Suppressor macrophage treated with lipopolysaccharide for 1 hour (primary cell): ENCODE measurements at regions not wholly inside any gene's neighbourhood (a gene's known extent, or its start where the extent isn't known, plus 50 kb on each side); places are given as distances from the start of the nearest gene placed in this dataset.

Experiments used
- DNase-seq, 3 donors: peaks; one replicate each; pipeline ENCODE4 v3.0.0-alpha.2; 2020 to 2022

- no peak for DNase-seq
Measured at GRCh38 chr2:212945526-212945925, 205.9 kb downstream of the IKZF2 start.

DNA sequence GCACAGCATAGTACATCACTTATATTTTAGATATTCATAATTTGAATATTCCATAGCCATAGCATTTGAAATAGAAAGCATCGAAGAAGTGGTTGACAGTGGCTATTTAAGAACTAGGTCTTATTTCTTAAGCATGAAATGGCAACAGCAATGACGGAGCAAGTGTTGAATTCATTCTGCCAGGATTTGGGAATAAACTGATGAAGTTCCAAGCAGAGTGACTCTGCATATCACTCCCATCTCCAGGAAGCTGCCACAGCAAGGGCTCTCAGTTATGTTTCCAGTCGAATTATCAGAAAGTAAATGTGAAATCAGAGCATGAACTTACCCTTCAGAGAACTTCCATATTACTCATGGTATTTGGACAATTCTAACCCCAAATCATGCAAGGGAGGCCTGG lies 208.1 kb downstream of the IKZF2 start:
- no peak for DNase-seq

DNA sequence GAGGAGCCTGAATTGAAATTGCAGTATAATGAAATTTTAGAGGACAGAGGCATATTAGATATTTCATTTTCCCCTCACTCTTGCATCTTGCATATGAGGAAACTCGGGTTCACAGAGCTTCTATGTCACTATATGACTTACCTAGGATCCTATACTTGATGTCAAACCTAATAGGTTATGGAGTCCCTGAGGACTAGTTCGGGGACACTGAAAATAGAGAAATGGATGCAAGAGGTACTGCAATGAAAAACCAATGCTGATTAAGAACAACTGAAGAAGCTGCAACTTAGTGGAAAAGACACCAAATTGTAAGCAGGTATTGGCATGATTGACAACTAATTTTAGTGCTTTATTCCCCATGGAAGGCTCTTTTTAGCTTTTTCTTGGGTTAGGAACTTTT lies 210.1 kb downstream of the IKZF2 start:
- DNase-seq = no peak

DNA sequence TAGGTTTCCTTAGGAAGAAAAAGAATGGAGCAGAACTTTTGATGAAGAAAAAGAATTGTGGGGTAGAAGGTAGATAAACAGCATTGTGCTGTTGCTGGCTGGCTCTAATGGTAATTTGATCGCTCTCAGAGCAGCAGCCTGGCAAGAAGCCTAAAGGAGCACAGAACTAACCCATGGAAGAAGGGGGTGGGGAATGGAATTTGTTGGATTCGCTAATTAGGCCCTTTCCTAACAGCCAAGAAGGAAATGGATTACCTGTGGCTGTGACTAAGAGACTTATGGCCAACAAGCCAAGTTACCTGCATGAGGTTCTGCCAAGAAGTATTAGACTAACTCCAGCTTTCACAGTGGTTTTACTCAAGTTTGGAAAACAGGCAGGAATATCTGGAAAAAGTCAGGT lies 210.6 kb downstream of the IKZF2 start:
- no peak for DNase-seq

- no peak for DNase-seq
Measured at GRCh38 chr2:212939777-212940531, 211.5 kb downstream of the IKZF2 start.

DNA sequence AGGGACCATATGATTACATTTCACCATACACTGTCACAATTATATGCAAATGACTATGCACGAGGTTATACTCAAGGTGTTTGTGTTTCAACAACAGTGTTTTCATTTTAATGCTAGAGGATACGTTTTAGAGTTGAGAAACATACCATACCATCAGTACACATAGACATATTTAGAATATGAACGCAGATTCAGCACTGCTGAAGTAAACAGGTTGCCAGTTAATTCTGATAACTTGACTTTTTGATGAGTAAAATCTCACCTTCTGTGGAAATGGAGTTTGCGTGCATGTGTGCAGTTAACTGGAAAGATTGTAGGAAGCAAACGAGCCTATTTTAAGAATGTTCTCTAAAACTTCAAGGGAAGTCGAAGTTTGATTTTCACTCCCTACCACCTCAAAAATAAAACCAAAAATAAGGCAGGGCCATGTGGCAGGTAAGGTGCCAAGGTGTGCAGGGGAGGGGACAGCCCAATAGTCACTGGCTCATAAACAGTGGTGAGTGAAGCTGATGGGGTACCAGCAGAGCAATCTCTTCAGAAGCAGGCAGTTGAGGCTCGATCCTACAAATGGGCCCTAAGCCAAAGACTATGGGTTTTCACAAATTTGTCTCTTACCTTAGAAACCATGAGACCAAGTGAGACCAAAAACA lies 213.1 kb downstream of the IKZF2 start:
- no peak for DNase-seq

GRCh38 chr2:212936572-212936971 lies 214.8 kb downstream of the IKZF2 start:
- no peak for DNase-seq

DNA sequence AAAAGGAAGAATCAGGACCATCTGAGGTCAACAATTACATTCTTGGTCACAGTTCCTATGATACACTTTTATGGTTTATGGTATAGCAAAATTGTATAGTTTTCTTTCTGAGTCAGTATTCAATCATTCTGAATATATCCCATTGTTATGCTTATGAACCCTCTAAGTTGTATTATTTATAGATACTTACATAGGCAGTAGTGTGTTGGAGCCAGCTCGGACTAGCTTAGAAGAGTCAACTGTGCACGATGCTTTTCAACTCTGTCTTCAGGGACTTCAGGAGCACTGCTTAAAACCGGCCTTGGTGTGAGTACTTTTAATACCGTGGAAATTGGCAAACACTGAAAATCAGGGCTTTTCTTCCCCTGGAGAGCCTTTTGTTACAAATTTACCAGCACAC lies 215.7 kb downstream of the IKZF2 start:
- no peak for DNase-seq

GRCh38 chr2:212931271-212931670 lies 220.1 kb downstream of the IKZF2 start:
- no peak for DNase-seq

- no peak for DNase-seq
Measured at GRCh38 chr2:212930556-212931260, 220.7 kb downstream of the IKZF2 start.

- DNase-seq = no peak
Measured at GRCh38 chr2:212929971-212930370, 221.4 kb downstream of the IKZF2 start.

GRCh38 chr2:212929116-212929515 lies 222.3 kb downstream of the IKZF2 start:
- no peak for DNase-seq

DNA sequence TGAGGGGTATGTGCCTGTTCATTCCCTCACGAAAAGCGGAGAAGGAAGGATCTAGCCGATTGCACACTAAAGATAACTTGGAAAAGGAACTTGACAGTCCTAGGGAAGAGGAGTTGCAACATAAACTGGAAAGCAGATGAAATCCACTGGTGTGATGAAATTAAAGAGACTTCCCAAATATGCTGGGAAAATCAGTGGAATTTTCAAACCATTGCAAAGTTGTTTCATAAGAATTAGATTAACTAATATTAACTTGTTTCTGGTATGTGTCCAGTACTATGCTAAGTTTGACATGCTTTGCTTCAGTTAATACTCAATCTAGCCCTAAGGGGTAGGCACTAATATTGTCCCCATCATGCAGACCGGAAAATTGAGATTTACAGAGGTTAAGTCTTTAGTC lies 222.7 kb downstream of the IKZF2 start:
- peak in 2 of 3 donors; percentile 2 to 7 for DNase-seq

DNA sequence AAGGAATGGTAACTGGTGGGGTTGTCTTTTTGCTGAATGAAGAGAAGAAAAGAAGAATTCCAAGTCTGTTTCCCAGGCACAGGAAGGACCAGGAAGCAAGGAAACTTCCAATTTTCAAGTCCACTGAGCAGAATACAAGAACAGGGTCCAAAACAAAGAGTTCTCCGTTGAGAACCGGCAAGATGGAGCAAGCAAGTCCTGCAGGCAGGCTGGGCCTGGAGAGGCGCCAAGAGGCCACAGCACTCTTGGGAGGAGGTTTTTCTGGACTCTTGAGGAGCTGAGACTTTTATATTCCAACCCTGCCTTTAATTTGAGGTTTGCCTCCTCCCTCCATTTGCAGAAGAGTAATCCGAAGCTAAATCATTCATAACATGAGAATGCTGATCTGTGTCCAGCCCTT lies 224.5 kb downstream of the IKZF2 start:
- no peak for DNase-seq

- no peak for DNase-seq
Measured at GRCh38 chr2:212923393-212923792, 228.0 kb downstream of the IKZF2 start.

DNA sequence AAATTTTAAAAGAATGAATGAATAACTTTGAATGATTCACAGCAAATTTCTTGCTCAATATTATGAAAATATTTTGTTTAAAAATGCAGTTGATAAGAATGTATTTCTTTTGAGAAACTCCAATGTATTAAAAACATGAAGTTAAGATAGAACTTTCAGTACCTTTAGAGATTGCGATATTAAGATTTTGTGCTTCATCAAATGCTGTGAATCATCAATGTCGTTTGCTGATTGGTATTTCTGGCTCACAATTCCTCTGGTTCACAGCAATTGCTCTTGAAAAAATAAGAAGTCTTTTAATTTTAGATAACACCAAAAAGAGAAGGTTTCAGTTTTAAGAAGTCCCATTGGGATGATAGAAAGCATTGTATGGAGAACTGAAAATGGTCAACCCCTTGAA lies 228.7 kb downstream of the IKZF2 start:
- DNase-seq = no peak

DNA sequence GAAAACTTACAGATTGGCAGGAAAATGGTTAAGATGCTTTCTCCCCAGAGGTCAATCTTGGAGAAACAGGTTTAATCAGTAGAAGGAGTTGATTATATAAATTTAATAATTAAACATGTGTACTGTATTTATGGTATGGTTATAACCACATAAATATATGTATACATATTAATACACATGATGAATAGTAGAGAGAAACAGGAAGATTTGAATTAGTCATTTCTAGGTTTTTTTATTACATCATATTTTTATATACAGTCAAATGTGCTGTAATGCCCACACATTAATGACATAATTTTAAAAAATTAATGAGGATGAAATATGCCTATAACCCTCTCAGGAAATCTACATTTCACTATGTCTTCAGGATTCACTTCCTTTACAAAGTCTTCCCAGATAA lies 229.7 kb downstream of the IKZF2 start:
- DNase-seq = no peak

- no peak for DNase-seq
Measured at GRCh38 chr2:212921061-212921460, 230.4 kb downstream of the IKZF2 start.

DNA sequence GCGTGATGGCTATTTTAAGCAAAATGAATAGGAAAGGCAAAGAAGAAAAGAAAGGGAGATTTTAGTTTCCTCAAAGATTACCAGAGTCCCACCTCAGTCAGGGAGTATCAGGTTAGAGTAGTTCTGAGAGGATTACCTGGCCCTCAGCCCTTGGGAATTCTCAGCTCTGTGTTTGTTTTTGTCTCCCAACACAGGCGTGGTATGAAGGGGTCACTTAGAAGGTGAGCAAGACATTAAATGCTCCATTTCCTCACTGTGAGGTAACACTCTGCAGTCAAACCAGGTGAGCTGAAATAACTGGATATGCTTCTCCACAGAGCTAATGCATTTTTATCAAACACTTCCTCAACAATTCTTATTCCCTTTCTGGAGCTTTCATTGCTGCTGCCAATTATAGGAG lies 232.2 kb downstream of the IKZF2 start:
- no peak for DNase-seq

- no peak for DNase-seq
Measured at GRCh38 chr2:212918336-212918735, 233.1 kb downstream of the IKZF2 start.

DNA sequence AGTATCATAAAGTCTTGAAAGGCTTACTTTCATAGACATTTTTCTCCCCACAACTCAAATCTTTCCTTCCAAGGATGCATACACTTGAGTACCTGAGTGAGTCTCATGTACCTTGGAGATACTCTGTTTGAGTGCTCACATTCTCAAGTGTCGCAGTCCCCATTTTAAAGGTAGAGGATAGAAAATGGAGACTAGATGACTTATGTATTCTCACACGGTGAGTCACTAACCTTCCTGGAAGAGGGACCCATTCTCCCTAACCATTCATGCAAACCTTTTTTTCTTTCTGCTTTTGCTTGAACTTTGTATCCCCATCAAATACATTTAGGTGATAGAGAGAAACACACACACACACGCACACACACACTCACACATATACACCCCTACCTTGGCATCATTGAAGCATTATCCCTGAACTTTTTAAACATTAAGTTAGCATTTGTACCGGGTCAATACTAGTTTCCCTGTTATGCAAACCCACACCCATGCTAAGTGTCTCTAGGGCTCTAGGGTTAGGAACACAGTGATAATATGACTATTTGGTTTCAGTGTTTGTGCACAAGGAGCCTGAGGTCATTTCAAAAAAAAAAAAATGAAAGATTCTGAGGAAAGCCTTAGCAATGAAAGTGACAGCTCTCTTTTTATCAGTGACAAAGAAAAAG lies 236.2 kb downstream of the IKZF2 start:
- no peak for DNase-seq

DNA sequence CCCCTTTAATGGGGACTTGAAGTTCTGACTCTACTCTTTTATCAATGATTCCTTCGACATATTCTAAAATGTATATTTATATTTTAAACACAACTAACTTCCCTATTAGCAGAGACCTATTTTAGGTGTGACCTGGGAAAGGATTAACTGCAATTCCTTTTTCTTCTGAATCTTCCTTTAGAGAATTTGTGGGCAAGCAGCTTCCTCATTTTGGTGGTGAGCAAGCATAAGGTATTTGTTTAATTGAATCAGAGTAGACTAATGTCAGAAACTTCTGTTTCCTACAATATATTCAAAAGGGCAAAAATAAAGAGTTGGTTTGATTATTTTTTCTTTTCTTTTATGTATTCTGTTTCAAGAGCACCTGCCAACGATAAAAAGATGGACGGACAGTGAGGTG lies 237.0 kb downstream of the IKZF2 start:
- DNase-seq = peak; percentile 9 to 22 (median 10)

- DNase-seq = no peak
Measured at GRCh38 chr2:212913640-212914306, 237.6 kb downstream of the IKZF2 start.
